Spleen (tissue), 7 donors: ENCODE measurements at regions not wholly inside any gene's neighbourhood (a gene's known extent, or its start where the extent isn't known, plus 50 kb on each side); places are given as distances from the start of the nearest gene placed in this dataset.

ENCODE experiments used
- POLR2A ChIP-seq, 3 donors: fragments of 450-650 bp; IDR thresholded peaks; one replicate each; pipeline ENCODE4 v1.5.1; 2017; ENCODE audit warnings: antibody characterized with exemption in 3 of 3, mild to moderate bottlenecking in 1 of 3
- POLR2AphosphoS5 ChIP-seq, 3 donors: sonication (generic); formaldehyde crosslinking; IDR thresholded peaks; one replicate each; pipeline ENCODE4 v1.5.1; 2017; ENCODE audit warnings: antibody characterized with exemption in 3 of 3
- TF ChIP-seq, protein P1 (sequence below), 11 experiments: fragments of 200-600 bp in 7 of 11; fragments of 450-650 bp in 4 of 11; sonication (generic) in 4 of 11; IDR thresholded peaks in 8 of 11; conservative IDR thresholded peaks in 3 of 11; 1 replicate in 7 of 11; 2 replicates in 4 of 11; pipeline versions ENCODE4 v1.4.0 to v1.8.0; 2016 to 2021; ENCODE audit warnings: antibody characterized with exemption in 11 of 11, inconsistent platforms in 4 of 11, mild to moderate bottlenecking in 1 of 11
- donor health status: DM: no; HTN: no; CAD: no; lungs with moderate emphysema.
- donor health status: DM: no; HTN: no; CAD: no.
- donor health status: DM: no; HTN: no; CAD: no.

DNA sequence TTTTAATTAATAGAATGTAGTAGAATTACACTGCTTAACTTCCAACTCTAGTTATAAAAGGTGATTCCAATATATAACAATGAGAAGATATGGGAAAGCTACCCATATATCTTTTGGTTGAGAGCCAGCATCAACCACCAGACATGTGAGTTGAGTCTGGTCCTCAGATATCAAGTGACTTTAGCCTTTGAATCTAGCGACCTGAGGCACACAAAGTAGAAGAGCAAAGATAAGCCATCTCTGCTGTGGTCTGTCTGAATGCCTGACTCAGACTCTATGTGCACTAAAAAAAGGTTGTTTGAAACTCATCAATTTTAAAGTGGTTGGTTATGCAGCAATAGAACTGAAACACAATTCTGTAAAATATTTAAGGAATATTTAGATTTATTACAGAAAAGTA lies 492.5 kb upstream of the SOX9 start:
- TF ChIP-seq, protein P1, sequence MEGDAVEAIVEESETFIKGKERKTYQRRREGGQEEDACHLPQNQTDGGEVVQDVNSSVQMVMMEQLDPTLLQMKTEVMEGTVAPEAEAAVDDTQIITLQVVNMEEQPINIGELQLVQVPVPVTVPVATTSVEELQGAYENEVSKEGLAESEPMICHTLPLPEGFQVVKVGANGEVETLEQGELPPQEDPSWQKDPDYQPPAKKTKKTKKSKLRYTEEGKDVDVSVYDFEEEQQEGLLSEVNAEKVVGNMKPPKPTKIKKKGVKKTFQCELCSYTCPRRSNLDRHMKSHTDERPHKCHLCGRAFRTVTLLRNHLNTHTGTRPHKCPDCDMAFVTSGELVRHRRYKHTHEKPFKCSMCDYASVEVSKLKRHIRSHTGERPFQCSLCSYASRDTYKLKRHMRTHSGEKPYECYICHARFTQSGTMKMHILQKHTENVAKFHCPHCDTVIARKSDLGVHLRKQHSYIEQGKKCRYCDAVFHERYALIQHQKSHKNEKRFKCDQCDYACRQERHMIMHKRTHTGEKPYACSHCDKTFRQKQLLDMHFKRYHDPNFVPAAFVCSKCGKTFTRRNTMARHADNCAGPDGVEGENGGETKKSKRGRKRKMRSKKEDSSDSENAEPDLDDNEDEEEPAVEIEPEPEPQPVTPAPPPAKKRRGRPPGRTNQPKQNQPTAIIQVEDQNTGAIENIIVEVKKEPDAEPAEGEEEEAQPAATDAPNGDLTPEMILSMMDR (IDR thresholded peaks at IDR 0.05 in 8 of 11, conservative IDR thresholded peaks at IDR 0.05 in 3 of 11) = no peak
- TF ChIP-seq POLR2AphosphoS5 (IDR thresholded peaks at IDR 0.05) (no peak), POLR2A (IDR thresholded peaks at IDR 0.05) (no peak)
